Ascending aorta (tissue), 2 donors: ENCODE measurements at regions not wholly inside any gene's neighbourhood (a gene's known extent, or its start where the extent isn't known, plus 50 kb on each side); places are given as distances from the start of the nearest gene placed in this dataset.

Source experiments
- DNase-seq, 2 donors: peaks; one replicate each; pipeline ENCODE4 v3.0.0-alpha.2; 2019; ENCODE audit warnings: low spot score in 2 of 2
- H3K27ac ChIP-seq, 2 donors: fragments of 200-600 bp; sonication (generic); one replicate each; pipeline ENCODE4 v1.5.1; 2016 to 2017; ENCODE audit warnings: mild to moderate bottlenecking in 1 of 2
- H3K27me3 ChIP-seq: fragments of 200-600 bp; sonication (generic); one replicate; pipeline ENCODE4 v1.5.1; 2017
- H3K36me3 ChIP-seq, 2 donors: fragments of 200-600 bp; sonication (generic); one replicate each; pipeline ENCODE4 v1.5.1; 2016
- H3K4me1 ChIP-seq, 2 donors: fragments of 200-600 bp; sonication (generic); one replicate each; pipeline ENCODE4 v1.5.1; 2016 to 2017; ENCODE audit warnings: mild to moderate bottlenecking in 1 of 2
- H3K4me3 ChIP-seq, 2 donors: fragments of 200-600 bp; sonication (generic); one replicate each; pipeline ENCODE4 v1.5.1; 2016 to 2017; ENCODE audit warnings: mild to moderate bottlenecking in 1 of 2
- H3K9me3 ChIP-seq, 2 donors: fragments of 200-600 bp; sonication (generic); one replicate each; pipeline ENCODE4 v1.5.1; 2016
- intact Hi-C: fragments of 100-400 bp; cut with DNase I; formaldehyde crosslinking; loops from one replicate; pipeline ENCODE4 v1.15.1; 2023
- TF ChIP-seq, protein P1 (sequence below), 3 experiments: fragments of 200-600 bp in 2 of 3; fragments of 450-650 bp in 1 of 3; sonication (generic) in 2 of 3; IDR thresholded peaks; one replicate each; pipeline ENCODE4 v1.5.1; 2016 to 2019; ENCODE audit warnings: antibody characterized with exemption in 3 of 3, mild to moderate bottlenecking in 1 of 3, moderate library complexity in 1 of 3

DNA sequence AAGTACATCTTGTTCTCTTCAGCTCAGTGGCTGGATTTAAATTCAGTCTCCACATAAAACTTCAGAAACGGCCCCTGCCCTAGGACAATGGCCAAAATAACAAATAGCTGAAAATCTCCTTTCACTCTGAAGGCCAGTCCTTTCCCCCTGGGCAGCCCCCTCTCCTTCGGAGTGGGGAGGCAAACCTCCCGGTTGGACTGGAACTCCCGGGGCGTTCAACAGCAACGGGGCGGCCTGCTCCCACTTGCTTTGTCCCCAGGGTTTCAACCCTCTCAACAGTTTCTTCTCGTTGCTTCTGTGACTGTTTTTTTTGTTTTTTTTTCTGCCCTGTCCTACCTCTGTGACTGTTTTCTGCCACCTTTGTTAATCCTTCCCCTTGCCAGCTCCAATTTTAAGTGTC is 102.6 kb upstream of the DUSP22 start:
- Histone ChIP-seq H3K9me3 (no peaks in the 10 kb centered on the region), H3K27ac (no peak overlapping the region), H3K27me3 (no peaks in the 10 kb centered on the region), H3K4me1 (no peaks in the 10 kb centered on the region), H3K36me3 (no peaks in the 10 kb centered on the region), H3K4me3 (no peak overlapping the region)
- no peak for DNase-seq
- TF ChIP-seq, protein P1, sequence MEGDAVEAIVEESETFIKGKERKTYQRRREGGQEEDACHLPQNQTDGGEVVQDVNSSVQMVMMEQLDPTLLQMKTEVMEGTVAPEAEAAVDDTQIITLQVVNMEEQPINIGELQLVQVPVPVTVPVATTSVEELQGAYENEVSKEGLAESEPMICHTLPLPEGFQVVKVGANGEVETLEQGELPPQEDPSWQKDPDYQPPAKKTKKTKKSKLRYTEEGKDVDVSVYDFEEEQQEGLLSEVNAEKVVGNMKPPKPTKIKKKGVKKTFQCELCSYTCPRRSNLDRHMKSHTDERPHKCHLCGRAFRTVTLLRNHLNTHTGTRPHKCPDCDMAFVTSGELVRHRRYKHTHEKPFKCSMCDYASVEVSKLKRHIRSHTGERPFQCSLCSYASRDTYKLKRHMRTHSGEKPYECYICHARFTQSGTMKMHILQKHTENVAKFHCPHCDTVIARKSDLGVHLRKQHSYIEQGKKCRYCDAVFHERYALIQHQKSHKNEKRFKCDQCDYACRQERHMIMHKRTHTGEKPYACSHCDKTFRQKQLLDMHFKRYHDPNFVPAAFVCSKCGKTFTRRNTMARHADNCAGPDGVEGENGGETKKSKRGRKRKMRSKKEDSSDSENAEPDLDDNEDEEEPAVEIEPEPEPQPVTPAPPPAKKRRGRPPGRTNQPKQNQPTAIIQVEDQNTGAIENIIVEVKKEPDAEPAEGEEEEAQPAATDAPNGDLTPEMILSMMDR (IDR thresholded peaks at IDR 0.05): no peak
- intact Hi-C loops: no loop called here

DNA sequence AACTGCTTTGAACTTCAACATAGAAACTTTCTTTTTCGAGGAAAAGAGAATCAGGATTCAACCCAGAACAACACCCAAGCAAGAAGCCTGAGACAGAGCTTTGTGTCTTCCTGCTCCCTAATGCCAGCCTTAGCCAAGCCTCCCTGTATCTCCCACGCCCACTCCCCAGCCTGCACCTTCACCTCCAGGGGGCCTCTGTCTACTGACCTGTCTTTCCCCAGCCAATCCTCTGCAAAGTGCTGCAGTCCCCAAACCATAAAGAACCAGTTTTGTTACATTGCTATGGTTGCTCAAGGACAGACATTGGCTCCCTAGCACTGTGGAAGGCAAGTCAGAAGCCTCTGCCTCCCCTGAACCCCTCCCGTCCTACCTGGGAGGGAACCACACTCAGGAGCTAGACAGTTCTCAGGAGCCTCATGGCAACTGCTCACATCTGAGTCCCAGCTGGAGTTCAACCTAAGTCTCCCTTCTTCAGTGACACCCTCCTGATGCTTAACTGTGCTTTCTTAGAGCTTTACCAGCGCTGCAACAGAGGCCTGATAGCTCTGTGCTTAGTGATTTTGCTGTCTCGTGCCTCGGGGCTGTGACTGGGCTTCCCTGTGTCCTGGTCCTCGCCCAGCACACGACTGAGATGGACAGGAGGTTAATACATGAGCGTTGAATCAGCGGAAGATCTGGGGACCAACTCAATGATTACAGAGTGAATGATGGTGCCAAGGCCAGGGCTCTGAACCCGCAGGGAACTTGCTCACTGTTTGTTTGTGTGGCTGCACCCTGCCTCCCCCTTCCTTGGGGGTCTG is 101.5 kb upstream of the DUSP22 start:
- Histone ChIP-seq H3K36me3 (no peaks in the 10 kb centered on the region), H3K9me3 (no peaks in the 10 kb centered on the region), H3K4me1 (no peaks in the 10 kb centered on the region), H3K4me3 (no peak overlapping the region), H3K27ac (no peak overlapping the region), H3K27me3 (no peaks in the 10 kb centered on the region)
- intact Hi-C loops: no loop called here
- DNase-seq: no peak
- TF ChIP-seq, protein P1 (IDR thresholded peaks at IDR 0.05): no peak

DNA sequence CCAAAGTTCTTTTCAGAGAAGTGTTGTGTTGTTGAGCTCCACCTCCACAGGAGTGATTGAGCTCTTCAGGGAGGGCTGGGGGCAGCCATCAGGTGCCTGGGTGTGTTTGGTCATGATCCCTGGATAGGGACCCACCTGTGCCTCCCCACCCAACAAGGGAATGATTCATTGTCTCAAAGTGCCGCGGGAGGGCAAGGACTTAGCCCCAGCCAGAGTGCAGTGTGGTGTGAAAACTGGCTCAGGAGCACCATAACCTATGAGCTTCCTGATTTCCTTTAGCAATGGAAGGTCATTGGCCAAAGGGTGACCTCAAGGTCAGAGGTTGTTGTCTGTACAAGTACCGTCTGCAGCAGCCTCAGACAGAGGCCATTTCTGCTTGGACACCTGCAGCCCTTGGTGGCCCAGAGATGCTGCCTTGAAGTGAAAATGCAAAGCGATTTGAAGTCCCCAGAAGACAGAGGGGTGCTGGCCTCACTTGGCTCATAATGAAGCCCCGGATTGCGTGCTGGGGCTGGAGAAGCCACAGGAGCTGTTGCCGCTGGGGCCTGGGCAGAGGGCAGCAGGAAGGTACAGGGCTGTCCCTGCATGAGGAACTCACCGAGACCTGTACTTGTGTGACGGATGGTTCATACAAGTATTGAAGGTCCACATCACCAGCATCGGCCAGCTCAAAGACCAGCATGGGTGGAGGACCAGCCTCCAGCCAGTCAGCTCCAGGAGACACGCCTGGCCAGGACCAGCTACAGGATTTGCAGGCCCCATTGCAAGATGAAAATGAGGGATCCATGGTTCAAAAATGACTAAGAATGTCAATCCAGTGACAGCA is 100.6 kb upstream of the DUSP22 start:
- Histone ChIP-seq H3K9me3 (no peaks in the 10 kb centered on the region), H3K36me3 (no peaks in the 10 kb centered on the region), H3K4me3 (no peak overlapping the region), H3K27ac (no peak overlapping the region), H3K4me1 (no peaks in the 10 kb centered on the region), H3K27me3 (no peaks in the 10 kb centered on the region)
- intact Hi-C loops: no loop called here
- TF ChIP-seq, protein P1 (IDR thresholded peaks at IDR 0.05): no peak
- DNase-seq: no peak

DNA sequence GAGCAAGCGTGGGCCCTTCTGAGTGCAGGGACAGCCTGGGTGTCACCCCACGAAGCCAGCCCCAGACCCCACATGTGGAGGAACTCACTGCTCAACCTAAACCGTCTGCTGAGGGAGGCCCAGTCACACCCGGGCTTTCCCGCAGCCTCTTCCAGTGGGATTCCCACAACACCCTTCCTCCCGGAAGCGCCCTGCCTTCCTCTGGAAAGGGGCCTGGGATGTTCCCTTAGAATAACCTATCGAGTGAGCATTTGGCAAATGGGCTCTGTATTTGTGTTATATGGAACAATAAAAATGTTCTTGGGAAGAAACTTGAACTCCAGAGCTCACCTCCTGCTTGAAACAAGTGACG is 100.0 kb upstream of the DUSP22 start:
- H3K9me3 ChIP-seq: no peaks in the 10 kb centered on the region
- DNase-seq: no peak
- no peaks in the 10 kb centered on the region for H3K4me1 ChIP-seq
- no peak overlapping the region for H3K4me3 ChIP-seq
- H3K27ac ChIP-seq: no peak overlapping the region
- TF ChIP-seq, protein P1 (IDR thresholded peaks at IDR 0.05): no peak
- H3K27me3 ChIP-seq: no peaks in the 10 kb centered on the region
- intact Hi-C loops: no loop called here
- H3K36me3 ChIP-seq: no peaks in the 10 kb centered on the region

DNA sequence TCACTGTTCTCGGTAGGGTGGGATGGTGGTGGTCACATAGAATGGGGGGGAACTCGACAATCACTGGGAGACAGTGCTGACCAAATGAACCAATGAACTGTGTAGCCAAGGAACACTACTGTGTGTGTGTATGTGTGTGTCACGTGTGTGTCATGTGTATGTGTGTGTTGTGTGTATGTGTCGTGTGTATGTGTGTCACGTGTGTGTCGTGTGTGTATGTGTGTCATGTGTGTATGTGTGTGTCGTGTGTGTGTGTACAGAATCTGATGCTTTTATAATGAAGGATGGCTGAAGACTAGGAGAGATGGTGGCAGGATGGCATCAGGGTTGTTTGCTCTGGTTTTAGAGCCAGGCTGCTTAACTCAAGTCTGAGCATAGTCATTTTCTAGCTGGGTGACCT is 99.1 kb upstream of the DUSP22 start:
- H3K27me3 ChIP-seq: no peaks in the 10 kb centered on the region
- H3K36me3 ChIP-seq: no peaks in the 10 kb centered on the region
- H3K4me1 ChIP-seq: no peaks in the 10 kb centered on the region
- H3K27ac ChIP-seq: no peak overlapping the region
- no peaks in the 10 kb centered on the region for H3K9me3 ChIP-seq
- intact Hi-C loops: no loop called here
- TF ChIP-seq, protein P1 (IDR thresholded peaks at IDR 0.05): no peak
- DNase-seq: no peak
- no peak overlapping the region for H3K4me3 ChIP-seq
